RWPE2 (cell line): ENCODE measurements at regions not wholly inside any gene's neighbourhood (a gene's known extent, or its start where the extent isn't known, plus 50 kb on each side); places are given as distances from the start of the nearest gene placed in this dataset.

Experiments used
- ATAC-seq: fragments of 200-7000 bp; cut with Tn5 transposase; 3 replicates; pipeline ENCODE4 v1.9.1; 2021; ENCODE audit warnings: low read depth
- DNase-seq: peaks from one replicate; pipeline ENCODE4 v3.0.0-alpha.2; 2020; ENCODE audit warnings: low spot score
- H3K27ac ChIP-seq: fragments of 450-650 bp; 2 replicates; pipeline ENCODE4 v1.5.1; 2017; ENCODE audit warnings: mild to moderate bottlenecking; ENCODE audit not compliant: poor library complexity, severe bottlenecking
- H3K27me3 ChIP-seq: fragments of 250-450 bp; sonication (Bioruptor Pico); 2 replicates; pipeline ENCODE4 v1.5.1; 2021; ENCODE audit warnings: mild to moderate bottlenecking, moderate library complexity; ENCODE audit not compliant: insufficient read depth, poor library complexity, severe bottlenecking
- H3K36me3 ChIP-seq: fragments of 250-450 bp; sonication (Bioruptor Pico); 2 replicates; pipeline ENCODE4 v1.5.1; 2020; ENCODE audit warnings: low read depth, mild to moderate bottlenecking, moderate library complexity
- H3K4me1 ChIP-seq: fragments of 250-450 bp; sonication (Bioruptor Pico); 2 replicates; pipeline ENCODE4 v1.5.1; 2021; ENCODE audit warnings: mild to moderate bottlenecking, moderate library complexity; ENCODE audit not compliant: insufficient read depth, poor library complexity, severe bottlenecking
- H3K4me3 ChIP-seq: fragments of 250-450 bp; sonication (Bioruptor Pico); 2 replicates; pipeline ENCODE4 v1.5.1; 2021; ENCODE audit warnings: mild to moderate bottlenecking, moderate library complexity; ENCODE audit not compliant: severe bottlenecking
- H3K9me3 ChIP-seq: fragments of 250-450 bp; sonication (Bioruptor Pico); 2 replicates; pipeline ENCODE4 v1.5.1; 2021; ENCODE audit warnings: mild to moderate bottlenecking, moderate library complexity; ENCODE audit not compliant: severe bottlenecking
- CTCF ChIP-seq: fragments of 450-650 bp; IDR thresholded peaks from one replicate; pipeline ENCODE4 v1.5.1; 2017; ENCODE audit warnings: mild to moderate bottlenecking, moderate library complexity; ENCODE audit not compliant: poor library complexity, severe bottlenecking

- Histone ChIP-seq H3K27me3 (no peaks in the 10 kb centered on the region), H3K36me3 (no peaks in the 10 kb centered on the region)
- ATAC-seq, result no peak
These were observed 242.1 kb upstream of the THRB start for GRCh38 chr3:24736701-24737100.

GRCh38 chr3:24740326-24740725, 245.7 kb upstream of the THRB start:
- no peak for DNase-seq

More at GRCh38 chr3:24736701-24737100, 242.1 kb upstream of the THRB start:
- no peak for DNase-seq
- no peaks in the 10 kb centered on the region for H3K4me1 ChIP-seq
- H3K27ac ChIP-seq, result no peak overlapping the region
- peaks cover 6% of the 10 kb centered on the region for H3K9me3 ChIP-seq
- TF ChIP-seq CTCF, result no peak
- H3K4me3 ChIP-seq, result no peak overlapping the region

GRCh38 chr3:24741506-24741905, 246.9 kb upstream of the THRB start:
- Histone ChIP-seq H3K36me3 (no peaks in the 10 kb centered on the region), H3K4me3 (no peak overlapping the region), H3K4me1 (no peaks in the 10 kb centered on the region), H3K27me3 (no peaks in the 10 kb centered on the region), H3K9me3 (no peaks in the 10 kb centered on the region), H3K27ac (no peak overlapping the region)
- TF ChIP-seq CTCF, result no peak
- no peak for DNase-seq
- no peak for ATAC-seq

More at GRCh38 chr3:24740326-24740725, 245.7 kb upstream of the THRB start:
- Histone ChIP-seq H3K27me3 (no peaks in the 10 kb centered on the region), H3K4me1 (no peaks in the 10 kb centered on the region), H3K27ac (no peak overlapping the region), H3K9me3 (no peaks in the 10 kb centered on the region), H3K36me3 (no peaks in the 10 kb centered on the region), H3K4me3 (no peak overlapping the region)
- ATAC-seq, result no peak
- no peak for TF ChIP-seq CTCF

GRCh38 chr3:24748520-24748919, 253.9 kb upstream of the THRB start:
- no peak for DNase-seq
- no peaks in the 10 kb centered on the region for H3K36me3 ChIP-seq
- H3K9me3 ChIP-seq, result no peaks in the 10 kb centered on the region
- H3K4me1 ChIP-seq, result no peaks in the 10 kb centered on the region
- no peak overlapping the region for H3K27ac ChIP-seq
- no peak overlapping the region for H3K4me3 ChIP-seq
- no peak for TF ChIP-seq CTCF
- ATAC-seq, result no peak
- peaks cover 7% of the 10 kb centered on the region for H3K27me3 ChIP-seq

- peaks cover 7% of the 10 kb centered on the region for H3K27me3 ChIP-seq
These were observed 256.4 kb upstream of the THRB start for GRCh38 chr3:24751020-24751419.

More at GRCh38 chr3:24751020-24751419, 256.4 kb upstream of the THRB start:
- ATAC-seq, result no peak
- no peak overlapping the region for H3K4me3 ChIP-seq
- DNase-seq, result no peak
- H3K4me1 ChIP-seq, result no peaks in the 10 kb centered on the region
- TF ChIP-seq CTCF, result no peak
- no peaks in the 10 kb centered on the region for H3K36me3 ChIP-seq
- H3K9me3 ChIP-seq, result no peaks in the 10 kb centered on the region
- no peak overlapping the region for H3K27ac ChIP-seq
